AG09309 (cell line): ENCODE measurements at regions not wholly inside any gene's neighbourhood (a gene's known extent, or its start where the extent isn't known, plus 50 kb on each side); places are given as distances from the start of the nearest gene placed in this dataset.

Source experiments
- DNase-seq: peaks from one replicate; pipeline ENCODE4 v3.0.0-alpha.2; 2010; ENCODE audit warnings: low read depth
- H3K4me3 ChIP-seq: 2 replicates; pipeline ENCODE4 v1.5.1; 2011; ENCODE audit warnings: mild to moderate bottlenecking, low read depth, low read length, moderate library complexity; ENCODE audit not compliant: control insufficient read depth
- CTCF ChIP-seq: IDR thresholded peaks from 2 replicates; pipeline ENCODE4 v1.5.1; 2011; ENCODE audit warnings: mild to moderate bottlenecking, low read depth, low read length, inconsistent platforms; ENCODE audit not compliant: insufficient read depth, control insufficient read depth; ENCODE audit errors: missing control alignments

DNA sequence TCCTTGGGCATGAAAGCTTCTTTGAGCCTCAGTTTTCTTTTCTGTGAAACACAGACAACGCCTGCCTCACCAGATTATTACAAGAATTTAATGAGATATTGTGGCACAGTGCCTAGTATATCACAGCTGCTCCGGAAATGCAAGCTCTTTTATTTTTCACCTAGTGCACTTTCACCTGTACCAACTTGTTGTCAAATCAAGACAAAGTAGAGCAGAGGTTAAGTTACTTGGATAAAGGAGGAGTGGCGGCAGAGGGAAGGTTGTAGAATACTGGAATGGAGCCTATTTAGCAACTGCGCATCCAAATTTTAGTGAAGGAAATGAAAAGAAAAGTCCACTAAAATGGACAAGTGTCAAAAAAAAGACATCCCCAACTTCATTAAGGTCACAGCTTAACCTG, 54.9 kb upstream of the RHOBTB1 start:
- DNase-seq = no peak
- no peak overlapping the region for H3K4me3 ChIP-seq
- no peak for TF ChIP-seq CTCF

GRCh38 chr10:60994128-60994527, 50.1 kb upstream of the RHOBTB1 start:
- DNase-seq = no peak
- TF ChIP-seq CTCF = no peak
- no peak overlapping the region for H3K4me3 ChIP-seq
